IPS-20b (cell line): ENCODE measurements at regions not wholly inside any gene's neighbourhood (a gene's known extent, or its start where the extent isn't known, plus 50 kb on each side); places are given as distances from the start of the nearest gene placed in this dataset.

Experiments
- H3K27ac ChIP-seq: one replicate; pipeline ENCODE4 v1.5.1; 2013; ENCODE audit warnings: low read length
- H3K27me3 ChIP-seq: 2 replicates; pipeline ENCODE4 v1.6.1; 2013; ENCODE audit warnings: mild to moderate bottlenecking, low read length, inconsistent platforms; ENCODE audit not compliant: insufficient read depth
- H3K36me3 ChIP-seq: 2 replicates; pipeline ENCODE4 v1.6.1; 2013; ENCODE audit warnings: low read depth, mild to moderate bottlenecking, inconsistent platforms, low read length, moderate library complexity; ENCODE audit not compliant: insufficient read depth
- H3K4me1 ChIP-seq: 2 replicates; pipeline ENCODE4 v1.6.1; 2013; ENCODE audit warnings: mild to moderate bottlenecking, control low read depth, inconsistent platforms, low read length, moderate library complexity; ENCODE audit not compliant: insufficient read depth
- H3K4me3 ChIP-seq: 2 replicates; pipeline ENCODE4 v1.5.1; 2013; ENCODE audit warnings: mild to moderate bottlenecking, low read length, inconsistent platforms
- H3K9ac ChIP-seq: 2 replicates; pipeline ENCODE4 v1.6.1; 2013; ENCODE audit warnings: low read depth, mild to moderate bottlenecking, inconsistent platforms, low read length, moderate library complexity
- H3K9me3 ChIP-seq: 2 replicates; pipeline ENCODE4 v1.6.1; 2013; ENCODE audit warnings: mild to moderate bottlenecking, low read depth, low read length, inconsistent platforms; ENCODE audit not compliant: insufficient read depth

DNA sequence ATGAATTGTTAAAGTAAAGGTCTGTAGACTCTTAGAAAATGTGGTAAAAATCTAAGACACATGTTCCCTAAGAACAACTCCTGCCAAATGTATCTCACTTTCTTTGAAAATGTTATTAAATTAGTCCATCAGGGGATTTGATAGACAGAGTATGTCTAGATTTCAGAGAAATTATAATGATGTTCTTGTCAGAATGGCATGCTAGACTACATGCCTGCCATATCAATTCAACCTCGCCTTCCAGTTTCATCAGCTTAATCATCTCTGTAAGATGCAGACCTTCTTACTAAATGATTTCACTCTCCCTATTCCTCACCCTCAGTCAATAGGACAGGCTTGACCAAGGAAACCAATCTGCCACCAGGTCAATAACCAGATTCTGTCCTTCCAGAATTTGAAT is 368.4 kb downstream of the TXNL1 start:
- H3K9me3 ChIP-seq = no peaks in the 10 kb centered on the region
- H3K4me1 ChIP-seq = no peaks in the 10 kb centered on the region
- H3K27ac ChIP-seq = no peak overlapping the region
- H3K27me3 ChIP-seq = no peaks in the 10 kb centered on the region
- H3K4me3 ChIP-seq = no peak overlapping the region
- H3K36me3 ChIP-seq = no peaks in the 10 kb centered on the region
- H3K9ac ChIP-seq = no peak overlapping the region

GRCh38 chr18:56268952-56269351 is 369.4 kb downstream of the TXNL1 start:
- H3K27ac ChIP-seq = no peak overlapping the region
- no peaks in the 10 kb centered on the region for H3K9me3 ChIP-seq
- H3K4me1 ChIP-seq = no peaks in the 10 kb centered on the region
- H3K36me3 ChIP-seq = no peaks in the 10 kb centered on the region
- H3K4me3 ChIP-seq = no peak overlapping the region
- H3K27me3 ChIP-seq = no peaks in the 10 kb centered on the region
- no peak overlapping the region for H3K9ac ChIP-seq

DNA sequence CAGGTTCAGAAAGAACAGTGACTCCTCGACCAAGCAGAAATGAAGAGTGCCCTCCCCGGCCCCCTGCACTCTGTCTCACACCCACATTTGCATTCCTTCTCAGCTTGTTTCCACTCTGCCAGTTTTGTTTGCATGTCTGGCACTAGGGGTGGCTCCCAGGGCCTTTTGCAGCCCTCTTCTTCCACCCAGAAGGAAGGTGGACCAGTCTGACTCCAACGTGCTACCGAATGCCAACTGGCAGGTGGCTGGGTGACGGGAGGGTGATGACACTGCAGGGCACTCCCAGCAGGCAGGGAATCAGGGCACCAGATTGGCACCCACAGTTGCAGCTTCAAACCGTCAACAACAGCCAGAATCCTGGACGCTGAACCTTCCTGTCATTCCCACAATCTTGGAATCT is 371.1 kb downstream of the TXNL1 start:
- H3K9ac ChIP-seq = no peak overlapping the region
- H3K9me3 ChIP-seq = no peaks in the 10 kb centered on the region
- H3K27ac ChIP-seq = no peak overlapping the region
- no peaks in the 10 kb centered on the region for H3K4me1 ChIP-seq
- H3K36me3 ChIP-seq = no peaks in the 10 kb centered on the region
- no peak overlapping the region for H3K4me3 ChIP-seq
- no peaks in the 10 kb centered on the region for H3K27me3 ChIP-seq

DNA sequence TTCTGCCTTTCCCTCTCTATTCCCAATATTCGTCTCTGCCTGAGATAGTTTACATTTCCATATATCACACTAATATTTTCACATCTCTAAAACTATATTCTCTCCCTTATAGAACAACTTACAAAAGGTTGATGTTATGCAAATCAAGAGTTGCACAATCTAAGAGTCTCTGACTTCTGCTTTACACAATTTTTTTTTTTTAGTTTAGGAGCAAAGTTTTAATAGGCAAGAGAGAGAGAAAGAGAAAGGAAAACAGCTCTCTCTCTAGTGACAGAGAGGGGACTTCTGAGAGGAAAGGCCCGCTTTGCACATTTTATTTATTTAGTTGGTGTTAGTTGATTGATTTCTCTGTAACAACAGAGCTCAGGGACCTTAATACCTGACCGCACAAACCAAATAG is 380.2 kb downstream of the TXNL1 start:
- no peaks in the 10 kb centered on the region for H3K9me3 ChIP-seq

GRCh38 chr18:56257205-56257604 is 381.2 kb downstream of the TXNL1 start:
- no peak overlapping the region for H3K27ac ChIP-seq
- H3K9ac ChIP-seq = no peak overlapping the region
- H3K27me3 ChIP-seq = no peaks in the 10 kb centered on the region
- H3K4me3 ChIP-seq = no peak overlapping the region
- no peaks in the 10 kb centered on the region for H3K36me3 ChIP-seq
- no peaks in the 10 kb centered on the region for H3K4me1 ChIP-seq
- H3K9me3 ChIP-seq = no peaks in the 10 kb centered on the region

More for the DNA sequence above, 380.2 kb downstream of the TXNL1 start:
- H3K4me3 ChIP-seq = no peak overlapping the region
- H3K36me3 ChIP-seq = no peaks in the 10 kb centered on the region
- H3K27ac ChIP-seq = no peak overlapping the region
- H3K4me1 ChIP-seq = no peaks in the 10 kb centered on the region
- no peak overlapping the region for H3K9ac ChIP-seq
- H3K27me3 ChIP-seq = no peaks in the 10 kb centered on the region

DNA sequence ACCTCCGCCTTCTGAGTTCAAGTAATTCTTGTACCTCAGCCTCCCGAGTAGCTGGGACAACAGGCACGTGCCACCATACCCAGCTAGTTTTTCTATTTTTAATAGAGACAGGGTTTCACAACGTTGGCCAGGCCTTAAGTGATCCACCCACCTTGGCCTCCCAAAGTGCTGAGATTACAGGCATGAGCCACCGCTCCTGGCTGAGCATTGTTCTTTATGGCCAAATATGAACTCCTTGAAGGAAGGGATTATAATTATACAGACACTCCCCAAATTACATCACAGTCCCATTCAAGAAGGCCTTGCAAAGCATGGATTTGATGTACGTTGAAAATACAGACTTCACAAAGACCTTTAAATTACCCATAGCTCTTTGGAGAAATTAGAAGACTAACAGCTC is 381.7 kb downstream of the TXNL1 start:
- H3K9me3 ChIP-seq = no peaks in the 10 kb centered on the region
- no peak overlapping the region for H3K9ac ChIP-seq

DNA sequence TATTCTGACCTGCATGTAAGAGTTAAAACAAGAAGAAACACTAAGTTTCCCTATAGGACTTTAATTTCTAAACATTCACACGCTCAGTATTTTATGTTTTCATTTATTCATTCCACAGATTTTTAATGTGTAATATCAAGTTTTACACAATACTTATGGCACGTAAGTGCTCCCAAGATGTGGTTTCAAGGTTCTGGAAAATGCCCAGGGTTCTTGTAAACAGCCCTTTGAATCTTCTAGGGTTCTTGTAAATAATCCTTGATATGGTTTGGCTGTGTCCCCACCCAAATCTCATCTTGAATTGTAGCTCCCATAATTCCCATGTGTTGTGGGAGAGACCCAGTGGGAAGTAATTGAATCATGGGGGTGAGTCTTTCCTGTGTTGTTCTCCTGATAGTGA is 383.0 kb downstream of the TXNL1 start:
- no peaks in the 10 kb centered on the region for H3K9me3 ChIP-seq

More for the DNA sequence above, 381.7 kb downstream of the TXNL1 start:
- no peak overlapping the region for H3K4me3 ChIP-seq
- no peaks in the 10 kb centered on the region for H3K27me3 ChIP-seq
- H3K36me3 ChIP-seq = no peaks in the 10 kb centered on the region
- no peak overlapping the region for H3K27ac ChIP-seq
- no peaks in the 10 kb centered on the region for H3K4me1 ChIP-seq

DNA sequence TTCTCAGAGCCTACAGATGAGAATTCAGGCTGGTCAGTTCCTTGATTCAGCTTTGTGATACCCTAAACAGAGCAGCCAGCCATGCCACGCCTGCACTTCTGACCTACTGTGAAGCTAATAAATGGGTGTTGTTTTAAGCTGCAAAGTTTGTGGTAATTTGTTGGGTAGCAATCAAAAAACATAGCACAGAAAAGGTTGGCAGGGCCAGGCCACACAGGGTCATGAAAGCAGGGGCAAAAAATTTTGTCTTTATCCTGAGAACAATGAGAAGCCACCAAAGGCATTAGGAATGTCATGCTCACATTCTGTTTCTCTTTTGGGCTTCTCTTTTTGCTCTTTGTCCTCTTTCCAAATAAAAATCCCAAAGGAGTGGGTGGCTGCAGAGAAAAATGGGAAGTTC is 385.9 kb downstream of the TXNL1 start:
- Histone ChIP-seq H3K9me3 (no peaks in the 10 kb centered on the region), H3K36me3 (no peaks in the 10 kb centered on the region), H3K4me3 (no peak overlapping the region), H3K27me3 (no peaks in the 10 kb centered on the region), H3K27ac (no peak overlapping the region), H3K9ac (no peak overlapping the region), H3K4me1 (no peaks in the 10 kb centered on the region)

More for the DNA sequence above, 383.0 kb downstream of the TXNL1 start:
- no peak overlapping the region for H3K4me3 ChIP-seq
- H3K9ac ChIP-seq = no peak overlapping the region
- H3K36me3 ChIP-seq = no peaks in the 10 kb centered on the region
- no peak overlapping the region for H3K27ac ChIP-seq
- no peaks in the 10 kb centered on the region for H3K27me3 ChIP-seq
- no peaks in the 10 kb centered on the region for H3K4me1 ChIP-seq

- no peaks in the 10 kb centered on the region for H3K36me3 ChIP-seq
- no peak overlapping the region for H3K4me3 ChIP-seq
- H3K27me3 ChIP-seq = no peaks in the 10 kb centered on the region
- H3K4me1 ChIP-seq = no peaks in the 10 kb centered on the region
- no peak overlapping the region for H3K27ac ChIP-seq
- peaks cover 9% of the 10 kb centered on the region; the same call in 1 of the 2 replicates for H3K9me3 ChIP-seq
- H3K9ac ChIP-seq = no peak overlapping the region
These were observed 389.7 kb downstream of the TXNL1 start for GRCh38 chr18:56248610-56249235.

- Histone ChIP-seq H3K9ac (no peak overlapping the region), H3K4me3 (no peak overlapping the region), H3K27ac (no peak overlapping the region), H3K36me3 (no peaks in the 10 kb centered on the region), H3K4me1 (no peaks in the 10 kb centered on the region), H3K27me3 (no peaks in the 10 kb centered on the region), H3K9me3 (peaks cover 9% of the 10 kb centered on the region; the same call in 1 of the 2 replicates)
These were observed 391.5 kb downstream of the TXNL1 start for GRCh38 chr18:56246916-56247315.

- no peak overlapping the region for H3K27ac ChIP-seq
- peaks cover 9% of the 10 kb centered on the region; the same call in 1 of the 2 replicates for H3K9me3 ChIP-seq
- H3K4me3 ChIP-seq = no peak overlapping the region
- no peaks in the 10 kb centered on the region for H3K36me3 ChIP-seq
- H3K9ac ChIP-seq = no peak overlapping the region
- no peaks in the 10 kb centered on the region for H3K27me3 ChIP-seq
- no peaks in the 10 kb centered on the region for H3K4me1 ChIP-seq
These were observed 392.4 kb downstream of the TXNL1 start for GRCh38 chr18:56245866-56246580.

GRCh38 chr18:56240405-56240804 is 398.0 kb downstream of the TXNL1 start:
- no peaks in the 10 kb centered on the region for H3K36me3 ChIP-seq
- H3K4me1 ChIP-seq = no peaks in the 10 kb centered on the region
- H3K4me3 ChIP-seq = no peak overlapping the region
- H3K27me3 ChIP-seq = no peaks in the 10 kb centered on the region
- no peak overlapping the region for H3K9ac ChIP-seq
- no peak overlapping the region for H3K27ac ChIP-seq
- H3K9me3 ChIP-seq = peaks cover 9% of the 10 kb centered on the region; the same call in 1 of the 2 replicates
